Heart right ventricle (tissue), 16 donors: ENCODE measurements at regions not wholly inside any gene's neighbourhood (a gene's known extent, or its start where the extent isn't known, plus 50 kb on each side); places are given as distances from the start of the nearest gene placed in this dataset.

Experiments used
- ATAC-seq, 8 donors: fragments of 200-7000 bp; cut with Tn5 transposase; one replicate each; pipeline ENCODE4 v1.9.1; 2020; ENCODE audit warnings: mild to moderate bottlenecking in 8 of 8, moderate library complexity in 8 of 8, moderate number of reproducible peaks in 1 of 8
- DNase-seq, 2 donors: peaks; one replicate each; pipeline ENCODE4 v3.0.0-alpha.2; 2020
- H3K27ac ChIP-seq, 10 donors: fragments of 200-600 bp; sonication (generic) in 2 of 10; one replicate each; pipeline versions ENCODE4 v1.5.0 to v1.8.0; 2020 to 2022; ENCODE audit warnings: mild to moderate bottlenecking in 3 of 10
- H3K27me3 ChIP-seq, 7 donors: fragments of 200-600 bp; one replicate each; pipeline ENCODE4 v1.8.0; 2021 to 2022; ENCODE audit warnings: mild to moderate bottlenecking in 2 of 7
- H3K36me3 ChIP-seq, 9 donors: fragments of 200-600 bp; sonication (generic) in 1 of 9; one replicate each; pipeline versions ENCODE4 v1.5.0 to v1.8.0; 2020 to 2022; ENCODE audit warnings: mild to moderate bottlenecking in 2 of 9
- H3K4me1 ChIP-seq, 9 donors: fragments of 200-600 bp; sonication (generic) in 1 of 9; one replicate each; pipeline versions ENCODE4 v1.5.0 to v1.8.0; 2020 to 2022; ENCODE audit warnings: mild to moderate bottlenecking in 4 of 9
- H3K4me3 ChIP-seq, 10 donors: fragments of 200-600 bp; sonication (generic) in 2 of 10; one replicate each; pipeline versions ENCODE4 v1.5.0 to v1.8.0; 2020 to 2022; ENCODE audit warnings: mild to moderate bottlenecking in 7 of 10, moderate library complexity in 2 of 10
- H3K9me3 ChIP-seq, 11 donors: fragments of 200-600 bp in 10 of 11; sonication (generic) in 2 of 11; one replicate each; pipeline versions ENCODE4 v1.5.0 to v1.8.0; 2013 to 2022; ENCODE audit warnings: mild to moderate bottlenecking in 2 of 11, control low read depth in 1 of 11, moderate library complexity in 1 of 11
- CTCF ChIP-seq, 9 donors: fragments of 200-600 bp; sonication (generic) in 2 of 9; IDR thresholded peaks; one replicate each; pipeline versions ENCODE4 v1.5.0 to v1.8.0; 2021 to 2022; ENCODE audit warnings: antibody characterized with exemption in 9 of 9, mild to moderate bottlenecking in 5 of 9, moderate library complexity in 1 of 9
- WGBS, 2 donors: extraction: QIAGEN DNeasy Blood & Tissue Kit; methylation state at CpG; one replicate each; pipeline ENCODE4 v1.1.7; 2013; ENCODE audit warnings: inconsistent platforms in 1 of 2; 5-methylcytosine and 5-hydroxymethylcytosine counted together
- intact Hi-C, 10 donors: fragments of 100-400 bp; cut with DNase I; formaldehyde crosslinking; loops; one replicate each; pipeline versions ENCODE4 v1.11.1 to v1.14.2; 2022
- donor health status: Arrhythmogenic right ventricular cardiomyopathy.
- donor health status: ischemic (EF 13 %, LVEDD 7.1; RV severe dilation, severe dysfunction).
- donor health status: healthy with polysubstance abuse.
- donor health status: DM: no; HTN: yes; CAD: no.
- donor health status: DM: no; HTN: no; CAD: no.
- donor health status: ischemic (EF 25% LVEDD 6.9; RV normal size, moderate dysfunction).
- donor health status: ischemic (EF 25% LVEDD 5.7; RV mildly dilated, moderate dysfunction).
- donor health status: healthy.
- donor health status: DM: yes; HTN: yes; CAD: no.
- donor health status: Ischemic cardiomyopathy.
- donor health status: ischemic (EF 35%, LVEDD 5.7; RV mildly dilated, moderate dysfunction).
- donor health status: nonischemic (EF 11% LVEDD 7.7; RV severe dilation, severe dysfunction).
- donor health status: DM: yes; HTN: yes; CAD: no.
- donor health status: PGD.
- donor health status: ischemic (EF 29% LVEDD 5.4; RV normal size, mild dysfunction).
- donor health status: nonischemic (EF 23%, LVEDD 6.1; RV moderate dilation, normal function).

GRCh38 chr1:217010253-217010652 lies 287.0 kb upstream of the ESRRG start:
- intact Hi-C loops, result no loop called here
- WGBS, 2 donors, result 87 to 90% methylated on average over 2 of the region's 2 CpGs
- no peaks in the 10 kb centered on the region for H3K27me3 ChIP-seq
- no peak overlapping the region for H3K4me3 ChIP-seq
- H3K36me3 ChIP-seq, result no peaks in the 10 kb centered on the region
- H3K4me1 ChIP-seq, result peaks cover 0 to 1% (median 0%) of the 10 kb centered on the region in 9 donors
- H3K9me3 ChIP-seq, result no peaks in the 10 kb centered on the region
- ATAC-seq, result no peak
- H3K27ac ChIP-seq, result no peak overlapping the region
- DNase-seq, result no peak
- no peak for TF ChIP-seq CTCF (IDR thresholded peaks at IDR 0.05)

GRCh38 chr1:217009376-217009775 lies 286.1 kb upstream of the ESRRG start:
- H3K27ac ChIP-seq, result no peak overlapping the region
- no peaks in the 10 kb centered on the region for H3K27me3 ChIP-seq
- peaks cover 0 to 4% (median 0%) of the 10 kb centered on the region in 9 donors for H3K4me1 ChIP-seq
- 79 to 85% methylated on average over 1 of the region's 1 CpG for WGBS, 2 donors
- intact Hi-C loops, result no loop called here
- TF ChIP-seq CTCF (IDR thresholded peaks at IDR 0.05), result no peak
- ATAC-seq (no peak), DNase-seq (no peak)
- no peaks in the 10 kb centered on the region for H3K9me3 ChIP-seq
- no peaks in the 10 kb centered on the region for H3K36me3 ChIP-seq
- H3K4me3 ChIP-seq, result no peak overlapping the region

- no peak for TF ChIP-seq CTCF (IDR thresholded peaks at IDR 0.05)
- H3K4me1 ChIP-seq, result peaks cover 0 to 4% (median 0%) of the 10 kb centered on the region in 9 donors
- no peak overlapping the region for H3K4me3 ChIP-seq
- H3K36me3 ChIP-seq, result no peaks in the 10 kb centered on the region
- no peaks in the 10 kb centered on the region for H3K27me3 ChIP-seq
- H3K9me3 ChIP-seq, result no peaks in the 10 kb centered on the region
- DNase-seq, result no peak
- H3K27ac ChIP-seq, result no peak overlapping the region
- ATAC-seq, result no peak
- intact Hi-C loops, result no loop called here
- WGBS, 2 donors, result 65 to 70% methylated on average over 4 of the region's 4 CpGs
Observed at GRCh38 chr1:217004776-217005436, 281.7 kb upstream of the ESRRG start.

- H3K27me3 ChIP-seq, result no peaks in the 10 kb centered on the region
- no peak for TF ChIP-seq CTCF (IDR thresholded peaks at IDR 0.05)
- H3K27ac ChIP-seq, result no peak overlapping the region
- ATAC-seq (no peak), DNase-seq (no peak)
- H3K36me3 ChIP-seq, result no peaks in the 10 kb centered on the region
- intact Hi-C loops, result no loop called here
- H3K4me1 ChIP-seq, result peaks cover 0 to 4% (median 0%) of the 10 kb centered on the region in 9 donors
- 73 to 90% methylated on average over 1 of the region's 1 CpG for WGBS, 2 donors
- H3K9me3 ChIP-seq, result no peaks in the 10 kb centered on the region
- no peak overlapping the region for H3K4me3 ChIP-seq
Observed at GRCh38 chr1:217003355-217003754, 280.1 kb upstream of the ESRRG start.
